Upper lobe of left lung (tissue), 6 donors: ENCODE measurements at regions not wholly inside any gene's neighbourhood (a gene's known extent, or its start where the extent isn't known, plus 50 kb on each side); places are given as distances from the start of the nearest gene placed in this dataset.

ENCODE experiments used
- ATAC-seq, 2 donors: fragments of 200-7000 bp; cut with Tn5 transposase; one replicate each; pipeline ENCODE4 v1.9.1; 2022; ENCODE audit warnings: mild to moderate bottlenecking in 2 of 2, moderate library complexity in 2 of 2; ENCODE audit not compliant: low FRiP score in 2 of 2
- DNase-seq, 2 donors: peaks; one replicate each; pipeline ENCODE4 v3.0.0-alpha.2; 2019 to 2020
- H3K27ac ChIP-seq, 4 donors: fragments of 200-600 bp; sonication (generic); one replicate each; pipeline ENCODE4 v1.5.1; 2016 to 2019
- H3K27me3 ChIP-seq, 4 donors: fragments of 200-600 bp; sonication (generic); one replicate each; pipeline ENCODE4 v1.5.1; 2017 to 2019
- H3K36me3 ChIP-seq, 4 donors: fragments of 200-600 bp; sonication (generic); one replicate each; pipeline ENCODE4 v1.5.1; 2016 to 2019
- H3K4me1 ChIP-seq, 4 donors: fragments of 200-600 bp; sonication (generic); one replicate each; pipeline ENCODE4 v1.5.1; 2018 to 2019
- H3K4me3 ChIP-seq, 4 donors: fragments of 200-600 bp; sonication (generic); one replicate each; pipeline ENCODE4 v1.5.1; 2017 to 2019; ENCODE audit warnings: mild to moderate bottlenecking in 2 of 4, moderate library complexity in 1 of 4
- H3K9me3 ChIP-seq, 4 donors: fragments of 200-600 bp; sonication (generic); one replicate each; pipeline ENCODE4 v1.5.1; 2018 to 2019
- CTCF ChIP-seq, 6 experiments: fragments of 450-650 bp in 4 of 6; fragments of 200-600 bp in 2 of 6; sonication (generic) in 2 of 6; IDR thresholded peaks; one replicate each; pipeline ENCODE4 v1.5.1; 2016 to 2019; ENCODE audit warnings: antibody characterized with exemption in 6 of 6
- EP300 ChIP-seq, 4 donors: sonication (generic); formaldehyde crosslinking; IDR thresholded peaks; one replicate each; pipeline ENCODE4 v1.5.1; 2017; ENCODE audit warnings: antibody characterized with exemption in 4 of 4, control low read depth in 2 of 4
- POLR2A ChIP-seq, 4 donors: fragments of 450-650 bp; IDR thresholded peaks; one replicate each; pipeline ENCODE4 v1.5.1; 2016 to 2017; ENCODE audit warnings: antibody characterized with exemption in 4 of 4, mild to moderate bottlenecking in 2 of 4
- POLR2AphosphoS5 ChIP-seq, 2 donors: sonication (generic); formaldehyde crosslinking; IDR thresholded peaks; one replicate each; pipeline ENCODE4 v1.5.1; 2017; ENCODE audit warnings: antibody characterized with exemption in 2 of 2
- WGBS, 2 donors: methylation state at CpG; one replicate each; pipeline ENCODE4 v1.1.5; 2017 to 2018; 5-methylcytosine and 5-hydroxymethylcytosine counted together
- donor health status: DM: no; HTN: no; CAD: no; lungs with moderate emphysema.
- donor health status: DM: no; HTN: yes; CAD: no; lungs with severe emphysema.

- no peak for DNase-seq
Measured at GRCh38 chr4:171142639-171143038, 670.6 kb upstream of the GALNTL6 start.

GRCh38 chr4:171142045-171142444, 671.2 kb upstream of the GALNTL6 start:
- TF ChIP-seq EP300 (IDR thresholded peaks at IDR 0.05): no peak
- no peak for TF ChIP-seq POLR2A (IDR thresholded peaks at IDR 0.05)
- no peak for TF ChIP-seq CTCF (IDR thresholded peaks at IDR 0.05)
- no peak for TF ChIP-seq POLR2AphosphoS5 (IDR thresholded peaks at IDR 0.05)
- no peak overlapping the region for H3K27ac ChIP-seq

More at GRCh38 chr4:171142639-171143038, 670.6 kb upstream of the GALNTL6 start:
- WGBS, 2 donors: 20 to 24% methylated on average over 1 of the region's 1 CpG
- no peaks in the 10 kb centered on the region for H3K27me3 ChIP-seq
- no peak overlapping the region for H3K27ac ChIP-seq
- no peaks in the 10 kb centered on the region for H3K4me1 ChIP-seq
- ATAC-seq: no peak
- no peak overlapping the region for H3K4me3 ChIP-seq
- H3K9me3 ChIP-seq: no peaks in the 10 kb centered on the region
- TF ChIP-seq POLR2A (IDR thresholded peaks at IDR 0.05) (no peak), EP300 (IDR thresholded peaks at IDR 0.05) (no peak), POLR2AphosphoS5 (IDR thresholded peaks at IDR 0.05) (no peak), CTCF (IDR thresholded peaks at IDR 0.05) (no peak)
- no peaks in the 10 kb centered on the region for H3K36me3 ChIP-seq

GRCh38 chr4:171130256-171130801, 682.9 kb upstream of the GALNTL6 start:
- Histone ChIP-seq H3K27ac (no peak overlapping the region), H3K9me3 (no peaks in the 10 kb centered on the region), H3K36me3 (no peaks in the 10 kb centered on the region), H3K27me3 (no peaks in the 10 kb centered on the region), H3K4me3 (no peak overlapping the region), H3K4me1 (no peaks in the 10 kb centered on the region)
- no peak for ATAC-seq
- no peak for DNase-seq
- no peak for TF ChIP-seq CTCF (IDR thresholded peaks at IDR 0.05)
- 37 to 45% methylated on average over 3 of the region's 3 CpGs for WGBS, 2 donors

More at GRCh38 chr4:171142045-171142444, 671.2 kb upstream of the GALNTL6 start:
- H3K36me3 ChIP-seq: no peaks in the 10 kb centered on the region
- no peaks in the 10 kb centered on the region for H3K9me3 ChIP-seq
- no peak overlapping the region for H3K4me3 ChIP-seq
- no peaks in the 10 kb centered on the region for H3K27me3 ChIP-seq
- 67 to 72% methylated on average over 1 of the region's 1 CpG for WGBS, 2 donors
- no peaks in the 10 kb centered on the region for H3K4me1 ChIP-seq
- DNase-seq (no peak), ATAC-seq (no peak)

GRCh38 chr4:171118091-171118490, 695.1 kb upstream of the GALNTL6 start:
- TF ChIP-seq POLR2A (IDR thresholded peaks at IDR 0.05) (no peak), CTCF (IDR thresholded peaks at IDR 0.05) (no peak), POLR2AphosphoS5 (IDR thresholded peaks at IDR 0.05) (no peak), EP300 (IDR thresholded peaks at IDR 0.05) (no peak)
- H3K4me3 ChIP-seq: no peak overlapping the region
- no peak for ATAC-seq
- no peaks in the 10 kb centered on the region for H3K27me3 ChIP-seq
- H3K36me3 ChIP-seq: no peaks in the 10 kb centered on the region
- no peaks in the 10 kb centered on the region for H3K4me1 ChIP-seq
- DNase-seq: no peak
- H3K9me3 ChIP-seq: peaks cover 0 to 6% (median 0%) of the 10 kb centered on the region in 4 donors
- no peak overlapping the region for H3K27ac ChIP-seq

- 87 to 100% methylated on average over 1 of the region's 1 CpG for WGBS, 2 donors
- Histone ChIP-seq H3K36me3 (no peaks in the 10 kb centered on the region), H3K4me1 (no peaks in the 10 kb centered on the region), H3K9me3 (peaks cover 0 to 6% (median 0%) of the 10 kb centered on the region in 4 donors), H3K4me3 (no peak overlapping the region), H3K27ac (no peak overlapping the region), H3K27me3 (no peaks in the 10 kb centered on the region)
- ATAC-seq (no peak), DNase-seq (no peak)
- no peak for TF ChIP-seq EP300 (IDR thresholded peaks at IDR 0.05)
Measured at GRCh38 chr4:171117457-171117856, 695.7 kb upstream of the GALNTL6 start.
